ENCODE measurements at regions not wholly inside any gene's neighbourhood (a gene's known extent, or its start where the extent isn't known, plus 50 kb on each side); places are given as distances from the start of the nearest gene placed in this dataset.

DNA sequence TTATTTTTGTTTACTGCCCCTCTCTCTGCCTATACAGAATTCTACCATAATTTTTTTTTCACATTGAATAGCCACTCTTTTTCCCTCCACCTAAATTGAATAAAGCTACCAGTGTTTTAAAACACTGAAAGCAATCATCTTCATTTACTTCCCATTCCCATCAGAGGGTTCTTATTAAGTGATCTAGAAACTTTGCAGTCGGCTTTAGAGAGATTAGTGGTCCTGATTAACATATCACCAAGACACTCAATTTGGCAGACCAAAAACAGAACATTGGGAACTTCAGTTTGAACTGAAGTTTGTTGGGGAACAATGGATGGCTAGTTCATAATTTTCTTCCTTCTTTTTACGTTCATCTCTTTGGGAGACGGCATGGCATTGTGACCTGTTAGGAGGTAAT is 249.5 kb downstream of the CBLN4 start:
- no peak for TF ChIP-seq POLR2A (IDR thresholded peaks at IDR 0.05)
- TF ChIP-seq, protein P1, sequence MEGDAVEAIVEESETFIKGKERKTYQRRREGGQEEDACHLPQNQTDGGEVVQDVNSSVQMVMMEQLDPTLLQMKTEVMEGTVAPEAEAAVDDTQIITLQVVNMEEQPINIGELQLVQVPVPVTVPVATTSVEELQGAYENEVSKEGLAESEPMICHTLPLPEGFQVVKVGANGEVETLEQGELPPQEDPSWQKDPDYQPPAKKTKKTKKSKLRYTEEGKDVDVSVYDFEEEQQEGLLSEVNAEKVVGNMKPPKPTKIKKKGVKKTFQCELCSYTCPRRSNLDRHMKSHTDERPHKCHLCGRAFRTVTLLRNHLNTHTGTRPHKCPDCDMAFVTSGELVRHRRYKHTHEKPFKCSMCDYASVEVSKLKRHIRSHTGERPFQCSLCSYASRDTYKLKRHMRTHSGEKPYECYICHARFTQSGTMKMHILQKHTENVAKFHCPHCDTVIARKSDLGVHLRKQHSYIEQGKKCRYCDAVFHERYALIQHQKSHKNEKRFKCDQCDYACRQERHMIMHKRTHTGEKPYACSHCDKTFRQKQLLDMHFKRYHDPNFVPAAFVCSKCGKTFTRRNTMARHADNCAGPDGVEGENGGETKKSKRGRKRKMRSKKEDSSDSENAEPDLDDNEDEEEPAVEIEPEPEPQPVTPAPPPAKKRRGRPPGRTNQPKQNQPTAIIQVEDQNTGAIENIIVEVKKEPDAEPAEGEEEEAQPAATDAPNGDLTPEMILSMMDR (IDR thresholded peaks at IDR 0.05): no peak
